Fibroblast of villous mesenchyme (primary cell): ENCODE measurements at regions not wholly inside any gene's neighbourhood (a gene's known extent, or its start where the extent isn't known, plus 50 kb on each side); places are given as distances from the start of the nearest gene placed in this dataset.

ENCODE experiments used
- DNase-seq: peaks from one replicate; pipeline ENCODE4 v3.0.0-alpha.2; 2010; ENCODE audit warnings: low read depth
- H3K4me3 ChIP-seq: 2 replicates; pipeline ENCODE4 v1.5.1; 2011; ENCODE audit warnings: low read depth, mild to moderate bottlenecking, low read length
- CTCF ChIP-seq: IDR thresholded peaks from 2 replicates; pipeline ENCODE4 v1.5.1; 2012; ENCODE audit warnings: low read depth, mild to moderate bottlenecking, low read length; ENCODE audit not compliant: insufficient read depth

- no peak for DNase-seq
- no peak for TF ChIP-seq CTCF
Observed at GRCh38 chr5:141742144-141742543, 60.1 kb upstream of the ARAP3 start.

GRCh38 chr5:141740885-141741284 is 58.9 kb upstream of the ARAP3 start:
- DNase-seq: no peak
- no peak for TF ChIP-seq CTCF
- H3K4me3 ChIP-seq: no peak overlapping the region

More at GRCh38 chr5:141742144-141742543, 60.1 kb upstream of the ARAP3 start:
- H3K4me3 ChIP-seq: no peak overlapping the region

GRCh38 chr5:141737535-141737934 is 55.5 kb upstream of the ARAP3 start:
- H3K4me3 ChIP-seq: no peak overlapping the region
- TF ChIP-seq CTCF: no peak
- no peak for DNase-seq

- no peak overlapping the region for H3K4me3 ChIP-seq
- no peak for DNase-seq
- no peak for TF ChIP-seq CTCF
Observed at GRCh38 chr5:141735823-141736222, 53.8 kb upstream of the ARAP3 start.

- TF ChIP-seq CTCF: no peak
- H3K4me3 ChIP-seq: no peak overlapping the region
- DNase-seq: peak; percentile 63
Observed at GRCh38 chr5:141734501-141735229, 52.6 kb upstream of the ARAP3 start.

- no peak for TF ChIP-seq CTCF
- DNase-seq: no peak
- H3K4me3 ChIP-seq: no peak overlapping the region
Observed at GRCh38 chr5:141733198-141733597, 51.2 kb upstream of the ARAP3 start.

GRCh38 chr5:141732417-141732816 is 50.4 kb upstream of the ARAP3 start:
- H3K4me3 ChIP-seq: no peak overlapping the region
- TF ChIP-seq CTCF: no peak

More at GRCh38 chr5:141732417-141732816, 50.4 kb upstream of the ARAP3 start:
- DNase-seq: no peak
